HG03025 (cell line): ENCODE measurements at regions not wholly inside any gene's neighbourhood (a gene's known extent, or its start where the extent isn't known, plus 50 kb on each side); places are given as distances from the start of the nearest gene placed in this dataset.

Source experiments
- ATAC-seq: cut with Tn5 transposase; IDR thresholded peaks from one replicate; pipeline ENCODE4 v1.9.1; 2021; ENCODE audit warnings: mild to moderate bottlenecking, moderate library complexity; ENCODE audit not compliant: unreplicated experiment, low FRiP score

DNA sequence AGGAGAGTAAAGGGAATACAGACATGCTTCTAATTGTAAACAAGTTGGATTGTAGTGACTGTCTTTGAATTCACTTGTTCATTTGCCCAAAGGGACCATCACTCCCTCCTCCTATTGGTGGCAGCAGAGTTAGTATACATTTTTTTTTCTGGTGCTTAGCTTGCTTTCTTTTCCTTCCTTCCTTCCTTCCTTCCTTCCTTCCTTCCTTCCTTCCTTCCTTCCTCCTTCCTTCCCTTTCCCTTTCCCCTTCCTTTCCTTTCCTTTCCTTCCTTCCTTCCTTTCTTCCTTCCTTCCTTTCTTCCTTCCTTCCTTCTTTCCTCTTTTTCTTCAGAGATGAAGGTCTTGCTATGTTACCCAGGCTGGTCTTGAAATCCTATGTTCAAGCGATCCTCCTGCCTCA, 94.8 kb upstream of the ATP6AP2 start:
- no peak for ATAC-seq

- no peak for ATAC-seq
Observed at GRCh38 chrX:40485102-40485826, 95.5 kb upstream of the ATP6AP2 start.

- no peak for ATAC-seq
Observed at GRCh38 chrX:40484408-40485091, 96.2 kb upstream of the ATP6AP2 start.

DNA sequence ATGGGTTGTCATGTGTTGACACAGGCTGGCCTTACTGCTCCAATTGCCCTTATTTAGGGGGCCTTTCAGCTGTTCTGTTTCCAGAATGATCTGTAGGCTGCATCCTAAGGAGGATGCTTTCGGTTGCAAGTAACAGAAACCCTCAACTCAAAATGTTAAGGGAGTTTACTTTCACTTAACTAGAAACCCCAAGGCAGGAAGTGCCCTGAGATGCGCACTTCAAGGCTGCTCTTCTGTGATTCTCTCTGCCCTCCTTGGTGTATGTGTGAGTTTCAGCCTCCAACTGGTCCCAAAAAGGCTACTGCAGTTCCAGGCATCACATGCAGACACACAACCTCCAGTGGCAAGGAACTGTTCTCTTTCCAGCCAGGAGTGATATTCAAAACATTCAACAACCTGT, 97.3 kb upstream of the ATP6AP2 start:
- ATAC-seq: no peak

DNA sequence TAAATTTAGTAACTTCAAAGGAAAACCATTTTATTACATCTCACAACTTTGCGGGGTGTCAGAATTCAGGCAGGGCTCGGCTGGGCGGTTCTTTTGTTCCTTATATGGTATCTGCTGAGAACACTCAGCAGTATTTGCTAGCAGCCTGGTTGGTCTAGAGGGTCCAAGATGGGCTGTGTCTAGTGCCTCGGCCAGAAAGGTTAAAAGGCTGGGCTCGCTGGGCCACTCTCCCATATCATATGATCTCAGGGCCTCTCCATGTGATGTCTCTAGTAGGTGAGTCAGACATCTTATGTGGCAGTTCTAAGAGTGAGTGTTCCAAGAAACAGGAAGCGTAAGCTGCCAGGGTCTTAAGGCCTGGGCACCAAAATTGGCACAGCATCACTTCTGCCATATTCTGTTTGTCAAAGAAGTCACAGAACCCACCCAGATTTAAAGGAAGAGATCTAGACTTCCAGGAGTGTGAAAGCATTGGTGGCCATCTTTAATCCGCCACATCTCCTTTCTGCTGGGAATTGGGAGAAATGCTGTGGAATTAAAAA, 100.9 kb upstream of the ATP6AP2 start:
- no peak for ATAC-seq

DNA sequence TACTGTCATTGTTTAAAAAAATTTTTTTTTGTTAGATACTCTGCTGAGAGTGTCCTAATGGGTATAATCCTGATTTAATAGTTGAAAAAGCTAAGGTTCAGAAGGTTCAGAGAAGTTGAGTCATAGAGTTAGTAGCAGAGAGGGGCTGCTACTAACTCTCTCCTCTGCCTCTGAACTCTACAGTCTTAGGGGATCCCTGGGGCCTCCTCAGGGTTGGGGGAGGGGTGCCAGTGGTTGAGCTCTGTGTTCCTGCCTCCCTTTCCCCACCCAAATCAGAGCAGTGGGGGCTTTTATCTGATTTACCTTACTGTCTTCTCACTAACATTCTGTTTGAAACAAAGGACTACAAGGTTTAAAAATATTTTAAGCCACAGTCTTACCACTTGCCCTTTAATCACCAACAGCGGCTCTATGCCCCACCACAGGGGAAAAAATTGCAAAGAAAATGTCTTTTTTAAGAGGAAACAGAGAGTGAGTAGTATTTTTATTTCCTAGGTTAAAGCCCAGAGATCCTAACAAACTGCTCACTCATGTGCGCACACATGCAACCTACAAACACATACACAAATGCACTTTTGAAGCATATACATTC, 102.2 kb upstream of the ATP6AP2 start:
- ATAC-seq: no peak

GRCh38 chrX:40476958-40477357, 103.8 kb upstream of the ATP6AP2 start:
- ATAC-seq: no peak

GRCh38 chrX:40474645-40475044, 106.1 kb upstream of the ATP6AP2 start:
- no peak for ATAC-seq

DNA sequence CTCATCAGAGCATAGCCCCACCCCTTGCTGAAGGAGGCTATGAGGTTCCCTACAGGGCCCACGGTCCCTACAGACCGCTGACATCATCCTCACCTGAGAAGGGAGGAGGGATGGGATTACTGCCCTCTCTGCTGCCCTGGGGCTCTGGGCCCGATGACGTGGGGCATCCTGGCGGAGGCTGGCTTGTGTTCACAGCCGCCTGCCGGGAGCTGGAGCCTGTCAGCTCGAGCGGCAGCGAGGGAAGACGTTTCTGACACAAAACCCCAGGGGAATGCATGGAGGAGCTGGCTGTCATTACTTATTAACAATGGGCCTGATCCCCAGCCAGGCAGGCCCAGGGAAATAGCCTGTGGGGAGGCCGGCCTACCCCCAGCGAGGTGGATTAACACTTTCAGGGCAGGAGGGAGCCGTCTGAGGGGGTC, 106.6 kb upstream of the ATP6AP2 start:
- no peak for ATAC-seq

GRCh38 chrX:40473460-40474204, 107.1 kb upstream of the ATP6AP2 start:
- ATAC-seq: no peak

DNA sequence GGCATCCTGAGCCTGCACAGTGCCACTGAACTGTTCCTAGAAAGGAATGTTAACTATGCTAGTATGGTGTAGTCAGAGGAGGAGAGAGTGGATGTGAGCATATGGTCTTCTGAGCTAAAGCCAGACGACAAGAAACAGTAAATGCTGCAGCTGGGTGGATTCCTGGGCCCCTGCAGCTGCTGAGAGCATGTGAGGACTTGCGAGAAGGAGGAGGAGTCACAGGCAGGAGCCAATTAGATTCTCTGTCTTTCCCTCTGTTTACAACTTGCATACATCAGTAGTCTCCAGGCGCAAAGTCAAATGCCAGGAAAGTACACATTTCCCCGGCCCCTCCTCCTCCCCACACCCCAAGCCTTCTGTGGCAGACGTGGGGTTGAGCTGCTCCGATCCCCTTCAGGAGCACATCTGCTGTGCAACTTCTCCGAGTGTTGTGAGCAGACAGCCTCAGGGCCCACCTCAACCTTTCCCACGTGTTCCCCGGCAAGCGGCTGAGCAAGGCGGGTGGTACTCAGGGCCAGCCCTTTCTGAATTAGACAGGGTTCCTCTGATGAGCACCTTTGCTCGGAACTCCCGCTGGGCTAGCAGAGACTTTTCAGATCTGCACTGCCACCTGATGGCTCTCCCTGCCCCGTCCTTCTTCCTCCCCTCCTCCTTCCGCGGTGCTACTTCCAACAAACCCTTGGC, 108.7 kb upstream of the ATP6AP2 start:
- no peak for ATAC-seq

DNA sequence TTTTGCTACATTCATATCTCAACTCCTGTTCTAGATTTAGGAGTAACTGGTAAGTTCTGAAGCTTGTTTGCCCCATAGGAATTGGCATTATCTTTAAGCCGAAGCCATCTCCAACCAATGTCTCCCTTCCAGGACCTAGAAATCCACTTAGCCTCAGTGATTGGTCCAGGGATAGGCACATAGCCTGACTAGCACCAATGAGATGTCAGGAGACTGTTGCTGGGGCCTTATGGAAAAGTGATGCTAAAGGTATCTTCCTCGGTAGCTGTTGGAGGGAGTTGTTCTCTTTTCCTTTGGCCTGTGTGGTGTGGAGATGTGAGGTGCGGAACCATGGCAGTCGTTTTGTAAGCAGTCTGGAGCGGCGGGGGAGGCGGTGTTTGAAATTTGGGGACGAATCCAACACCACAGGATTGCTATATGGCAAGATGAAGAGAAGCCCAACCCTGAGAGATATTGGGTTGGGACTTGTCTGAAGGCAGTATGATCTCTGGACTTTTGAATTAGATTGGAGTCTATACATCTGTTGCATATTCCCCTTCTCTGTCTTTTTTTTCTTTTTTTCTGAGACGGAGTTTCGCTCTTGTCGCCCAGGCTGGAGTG, 109.8 kb upstream of the ATP6AP2 start:
- ATAC-seq: no peak

- ATAC-seq: no peak
Observed at GRCh38 chrX:40469316-40469715, 111.5 kb upstream of the ATP6AP2 start.

DNA sequence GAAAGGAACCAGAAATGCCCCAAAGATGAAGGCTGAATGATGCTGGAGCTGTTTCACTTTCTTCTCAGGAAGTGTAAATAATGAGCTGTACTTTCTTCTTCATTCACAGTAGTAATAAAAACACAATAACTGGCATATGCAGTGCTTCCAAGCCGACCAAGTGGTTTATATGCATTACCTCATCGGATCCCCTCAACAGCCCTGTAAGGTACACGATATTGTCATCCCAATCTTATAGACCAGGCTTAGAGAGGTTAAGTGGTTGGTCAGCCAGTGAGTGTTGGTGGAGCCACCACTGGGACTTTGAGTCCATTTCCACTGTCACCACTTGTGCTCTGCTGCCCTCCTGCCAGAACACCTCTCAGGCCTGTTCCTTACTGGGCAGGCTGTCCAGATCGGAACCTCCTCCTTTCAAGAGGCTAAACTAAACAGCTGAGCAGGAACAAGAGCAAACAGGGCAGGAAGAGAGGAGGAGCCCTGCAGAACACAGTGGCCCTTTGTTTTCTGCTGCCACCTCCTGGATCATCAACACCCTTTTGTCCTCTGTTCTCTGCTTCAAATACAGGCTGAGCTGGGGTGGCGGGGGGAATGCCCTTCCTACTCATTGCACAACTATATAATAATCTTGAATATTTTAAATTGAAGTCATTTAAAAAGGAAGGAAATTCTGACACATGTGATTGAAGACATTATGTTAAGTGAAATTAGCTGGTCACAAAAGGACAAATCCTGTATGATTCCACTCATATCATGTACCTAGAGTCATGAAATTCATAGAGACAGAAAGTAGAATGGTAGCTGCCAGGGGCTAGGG, 112.5 kb upstream of the ATP6AP2 start:
- no peak for ATAC-seq

- no peak for ATAC-seq
Observed at GRCh38 chrX:40467454-40467853, 113.3 kb upstream of the ATP6AP2 start.

DNA sequence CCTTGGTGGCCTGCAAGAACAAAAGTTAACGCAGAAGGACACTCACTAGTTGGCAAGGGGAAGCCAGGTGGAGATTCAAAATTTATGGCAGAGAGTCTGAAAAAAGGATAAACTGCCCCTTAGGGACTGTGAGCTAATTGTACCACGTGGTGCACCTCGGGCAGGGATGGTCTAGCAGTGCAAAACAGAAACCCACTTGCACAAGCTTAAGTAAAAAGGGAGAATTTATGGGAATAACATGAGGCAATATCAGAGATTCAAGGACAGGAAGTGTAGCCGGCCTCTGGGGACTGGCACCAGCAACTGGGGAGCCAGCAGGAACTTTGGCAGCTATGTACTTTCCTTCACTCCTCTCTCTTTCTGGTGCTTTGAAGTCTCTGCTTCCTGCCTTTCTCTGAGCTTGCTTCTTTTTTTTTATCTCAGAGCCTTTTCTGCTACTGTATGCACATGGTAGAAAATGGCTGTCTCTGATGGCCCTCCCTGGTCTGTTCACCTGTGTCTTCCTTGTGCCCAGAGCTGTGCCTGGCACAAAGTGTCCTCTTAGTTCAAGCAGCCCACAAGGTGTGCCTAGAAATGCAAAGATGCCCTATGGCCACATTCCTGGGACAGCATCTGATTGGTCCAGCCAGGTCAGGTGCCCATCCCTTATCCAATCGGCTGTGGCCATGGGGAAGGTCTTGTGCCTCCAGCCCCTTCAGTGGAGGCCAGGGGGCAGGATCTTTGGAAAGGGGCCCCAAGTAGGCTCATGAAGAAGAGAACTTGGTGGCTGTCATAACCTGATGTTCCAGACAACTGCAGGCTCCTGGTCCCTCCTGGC, 114.8 kb upstream of the ATP6AP2 start:
- ATAC-seq: no peak

DNA sequence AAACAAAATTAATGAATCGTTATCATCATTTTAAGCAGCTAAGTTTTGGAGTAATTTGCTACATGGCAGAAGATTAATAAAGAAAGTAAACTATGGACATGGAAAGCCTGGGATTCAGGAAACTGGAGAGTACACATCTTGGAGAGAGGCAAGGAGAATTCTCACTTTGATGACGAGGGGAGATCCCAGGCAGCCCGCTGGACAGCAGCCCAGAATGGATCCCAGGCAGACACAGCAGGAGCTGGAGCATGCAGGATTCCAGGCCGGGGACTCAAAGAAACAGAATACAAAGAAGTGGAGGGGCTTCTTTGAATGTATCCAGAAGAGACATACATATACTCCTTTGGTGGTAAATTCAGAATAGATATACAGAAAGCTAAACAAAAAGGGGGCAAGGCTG, 118.0 kb upstream of the ATP6AP2 start:
- ATAC-seq: no peak

DNA sequence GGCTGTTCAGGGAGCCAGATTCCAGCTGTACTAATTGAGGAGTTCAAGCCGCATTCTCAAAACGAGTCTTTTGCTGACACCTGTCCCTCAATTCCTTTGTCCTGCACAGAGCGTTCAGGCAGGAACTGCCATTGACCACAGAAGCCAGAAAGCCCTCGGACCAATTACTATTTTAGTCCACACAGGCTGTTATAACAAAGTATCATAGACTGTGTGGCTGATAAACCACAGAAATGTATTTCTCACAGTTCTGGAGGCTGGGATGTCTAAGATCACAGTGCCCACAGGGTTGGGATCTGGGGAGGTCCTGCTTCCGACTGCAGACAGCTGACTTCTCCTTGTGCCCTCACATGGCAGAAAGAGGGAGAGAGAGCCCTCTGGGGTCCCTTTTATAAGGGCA, 119.8 kb upstream of the ATP6AP2 start:
- no peak for ATAC-seq
